C4-2B (cell line): ENCODE measurements at regions not wholly inside any gene's neighbourhood (a gene's known extent, or its start where the extent isn't known, plus 50 kb on each side); places are given as distances from the start of the nearest gene placed in this dataset.

Experiments
- ZFX ChIP-seq: fragments of 450-650 bp; IDR thresholded peaks from 2 replicates; pipeline ENCODE4 v1.6.1; 2017
- TF ChIP-seq, protein P1 (sequence below): fragments of 450-650 bp; conservative IDR thresholded peaks from 2 replicates; pipeline ENCODE4 v1.5.1; 2017; ENCODE audit warnings: mild to moderate bottlenecking

DNA sequence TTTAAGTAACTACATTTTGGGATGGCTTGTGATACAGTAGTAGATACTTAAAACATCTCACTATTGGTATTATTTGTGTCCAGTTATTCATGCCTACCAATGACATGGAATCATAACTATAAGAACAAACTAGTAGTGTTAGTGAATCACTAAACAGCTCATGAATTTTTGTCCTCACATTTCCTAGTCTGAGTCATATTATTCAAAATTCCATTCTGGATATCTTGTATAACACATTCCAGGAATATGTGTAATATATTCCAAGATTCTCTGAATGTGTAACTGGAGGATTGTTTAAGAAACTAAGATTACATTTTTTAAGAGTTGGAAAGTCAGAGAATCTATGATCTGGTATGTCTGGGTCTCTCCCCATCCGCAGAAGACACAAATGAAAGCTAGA is 565.3 kb upstream of the ZNF608 start:
- TF ChIP-seq, protein P1, sequence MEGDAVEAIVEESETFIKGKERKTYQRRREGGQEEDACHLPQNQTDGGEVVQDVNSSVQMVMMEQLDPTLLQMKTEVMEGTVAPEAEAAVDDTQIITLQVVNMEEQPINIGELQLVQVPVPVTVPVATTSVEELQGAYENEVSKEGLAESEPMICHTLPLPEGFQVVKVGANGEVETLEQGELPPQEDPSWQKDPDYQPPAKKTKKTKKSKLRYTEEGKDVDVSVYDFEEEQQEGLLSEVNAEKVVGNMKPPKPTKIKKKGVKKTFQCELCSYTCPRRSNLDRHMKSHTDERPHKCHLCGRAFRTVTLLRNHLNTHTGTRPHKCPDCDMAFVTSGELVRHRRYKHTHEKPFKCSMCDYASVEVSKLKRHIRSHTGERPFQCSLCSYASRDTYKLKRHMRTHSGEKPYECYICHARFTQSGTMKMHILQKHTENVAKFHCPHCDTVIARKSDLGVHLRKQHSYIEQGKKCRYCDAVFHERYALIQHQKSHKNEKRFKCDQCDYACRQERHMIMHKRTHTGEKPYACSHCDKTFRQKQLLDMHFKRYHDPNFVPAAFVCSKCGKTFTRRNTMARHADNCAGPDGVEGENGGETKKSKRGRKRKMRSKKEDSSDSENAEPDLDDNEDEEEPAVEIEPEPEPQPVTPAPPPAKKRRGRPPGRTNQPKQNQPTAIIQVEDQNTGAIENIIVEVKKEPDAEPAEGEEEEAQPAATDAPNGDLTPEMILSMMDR, result no peak
- TF ChIP-seq ZFX, result no peak
